H1 (cell line): ENCODE measurements at regions not wholly inside any gene's neighbourhood (a gene's known extent, or its start where the extent isn't known, plus 50 kb on each side); places are given as distances from the start of the nearest gene placed in this dataset.

ENCODE experiments used
- CTCF ChIA-PET: fragments of 300-600 bp; sonication (Branson Sonifier 250); formaldehyde crosslinking; loops from one replicate; lab custom pipeline; 2021; ENCODE audit not compliant: partially characterized antibody; lab: Charles Lee
- POLR2A ChIA-PET: fragments of 300-600 bp; sonication (Branson Sonifier 250); formaldehyde crosslinking; loops from one replicate; lab custom pipeline; 2021; ENCODE audit warnings: inconsistent platforms; ENCODE audit not compliant: partially characterized antibody; lab: Charles Lee
- DNase-seq, 2 experiments: peaks; one replicate each; pipeline versions ENCODE4 v3.0.0 to v3.0.0-alpha.2; 2010 to 2022; ENCODE audit warnings: low spot score in 2 of 2, low read depth in 1 of 2, mixed read lengths in 1 of 2
- FAIRE-seq: peaks from 2 replicates; lab custom pipeline; 2011; peaks lifted over from hg19 to GRCh38; lab: Jason Lieb, UNC
- H2AFZ ChIP-seq: 2 replicates; pipeline ENCODE4 v1.8.1; 2012; ENCODE audit warnings: low read length, inconsistent platforms
- H2AK5ac ChIP-seq: 2 replicates; pipeline ENCODE4 v1.6.1; 2013; ENCODE audit warnings: low read depth, low read length
- H2BK120ac ChIP-seq: replicated peaks from 2 replicates; pipeline ENCODE3; 2013; ENCODE audit warnings: low read depth, low read length, inconsistent platforms
- H2BK12ac ChIP-seq: 2 replicates; pipeline ENCODE4 v1.6.1; 2013; ENCODE audit warnings: low read depth, low read length
- H2BK15ac ChIP-seq: 2 replicates; pipeline ENCODE4 v1.6.1; 2013; ENCODE audit warnings: low read length
- H2BK20ac ChIP-seq: 2 replicates; pipeline ENCODE4 v1.6.1; 2013; ENCODE audit warnings: low read length
- H2BK5ac ChIP-seq: 2 replicates; pipeline ENCODE4 v1.6.1; 2013; ENCODE audit warnings: low read depth, low read length
- H3K14ac ChIP-seq: 2 replicates; pipeline ENCODE4 v1.6.1; 2013; ENCODE audit warnings: inconsistent platforms; ENCODE audit not compliant: insufficient read length
- H3K18ac ChIP-seq: 2 replicates; pipeline ENCODE4 v1.6.1; 2013; ENCODE audit warnings: low read length; ENCODE audit errors: extremely low read depth
- H3K23ac ChIP-seq: 2 replicates; pipeline ENCODE4 v1.6.1; 2013; ENCODE audit warnings: inconsistent platforms; ENCODE audit not compliant: insufficient read length
- H3K23me2 ChIP-seq: 2 replicates; pipeline ENCODE4 v1.6.1; 2013; ENCODE audit warnings: low read depth, low read length
- H3K27ac ChIP-seq: 2 replicates; pipeline ENCODE4 v1.6.1; 2011; ENCODE audit warnings: low read depth, low read length, inconsistent platforms
- H3K27me3 ChIP-seq, 4 experiments: replicated peaks in 1 of 4; 1 replicate in 1 of 4; 2 replicates in 3 of 4; pipeline versions ENCODE4 v1.6.1 to v1.8.1; 2011 to 2013; ENCODE audit warnings: low read length in 3 of 4, mild to moderate bottlenecking in 3 of 4, inconsistent platforms in 2 of 4, mixed read lengths in 2 of 4, moderate library complexity in 1 of 4; ENCODE audit not compliant: control insufficient read depth in 3 of 4, insufficient read depth in 3 of 4; ENCODE audit errors: extremely low read depth in 1 of 4
- H3K36me3 ChIP-seq, 4 experiments: 2 replicates each; pipeline versions ENCODE4 v1.6.1 to v1.8.1; 2011 to 2013; ENCODE audit warnings: mild to moderate bottlenecking in 4 of 4, low read length in 3 of 4, moderate library complexity in 2 of 4, control low read depth in 1 of 4, inconsistent platforms in 1 of 4; ENCODE audit not compliant: insufficient read depth in 4 of 4, control insufficient read depth in 2 of 4
- H3K4ac ChIP-seq: replicated peaks from 2 replicates; pipeline ENCODE3; 2013; ENCODE audit warnings: low read length, low read depth, mixed read lengths, inconsistent platforms; ENCODE audit not compliant: insufficient read length
- H3K4me1 ChIP-seq, 4 experiments: replicated peaks in 1 of 4; 1 replicate in 1 of 4; 2 replicates in 3 of 4; pipeline versions ENCODE4 v1.6.1 to v1.8.1; 2011 to 2013; ENCODE audit warnings: low read length in 3 of 4, inconsistent platforms in 2 of 4, mixed read lengths in 1 of 4; ENCODE audit not compliant: insufficient read depth in 4 of 4, control insufficient read depth in 3 of 4
- H3K4me2 ChIP-seq, 2 experiments: 2 replicates each; pipeline versions ENCODE4 v1.6.1 to v1.8.1; 2011 to 2013; ENCODE audit warnings: low read depth in 2 of 2, low read length in 2 of 2, control low read depth in 1 of 2, inconsistent platforms in 1 of 2, mild to moderate bottlenecking in 1 of 2; ENCODE audit not compliant: insufficient read depth in 1 of 2
- H3K4me3 ChIP-seq, 4 experiments: fragments of 200-600, 300-600 bp in 1 of 4; sonication (generic), shearing (Covaris generic), sonication (Bioruptor Twin) in 1 of 4; 2 replicates each; pipeline versions ENCODE4 v1.5.1 to v1.8.1; 2011 to 2016; ENCODE audit warnings: low read length in 4 of 4, low read depth in 3 of 4, control low read depth in 2 of 4, inconsistent platforms in 2 of 4, mild to moderate bottlenecking in 2 of 4, mixed read lengths in 1 of 4, moderate library complexity in 1 of 4; ENCODE audit not compliant: insufficient read depth in 2 of 4; ENCODE audit errors: extremely low read depth in 1 of 4
- H3K56ac ChIP-seq: replicated peaks from 2 replicates; pipeline ENCODE3; 2013; ENCODE audit warnings: low read depth, mild to moderate bottlenecking, mixed read lengths, low read length, inconsistent platforms; ENCODE audit not compliant: insufficient read length
- H3K79me1 ChIP-seq: 2 replicates; pipeline ENCODE4 v1.6.1; 2013; ENCODE audit warnings: low read depth, low read length, control low read depth
- H3K79me2 ChIP-seq, 2 experiments: 2 replicates each; pipeline versions ENCODE4 v1.6.1 to v1.8.1; 2012 to 2013; ENCODE audit warnings: low read length in 2 of 2, mild to moderate bottlenecking in 2 of 2, inconsistent platforms in 1 of 2; ENCODE audit not compliant: insufficient read depth in 2 of 2, control insufficient read depth in 1 of 2
- H3K9ac ChIP-seq, 4 experiments: replicated peaks in 1 of 4; 1 replicate in 1 of 4; 2 replicates in 3 of 4; pipeline versions ENCODE4 v1.6.1 to v1.8.1; 2011 to 2013; ENCODE audit warnings: low read depth in 3 of 4, low read length in 3 of 4, control low read depth in 2 of 4, mild to moderate bottlenecking in 2 of 4, moderate library complexity in 2 of 4, inconsistent platforms in 1 of 4; ENCODE audit errors: extremely low read depth in 1 of 4
- H3K9me3 ChIP-seq, 2 experiments: 2 replicates each; pipeline versions ENCODE4 v1.6.1 to v1.8.1; 2012 to 2013; ENCODE audit warnings: mild to moderate bottlenecking in 2 of 2, moderate library complexity in 2 of 2, control low read depth in 1 of 2, inconsistent platforms in 1 of 2, low read depth in 1 of 2, low read length in 1 of 2, mixed read lengths in 1 of 2; ENCODE audit not compliant: insufficient read depth in 2 of 2
- H4K20me1 ChIP-seq, 2 experiments: replicated peaks in 1 of 2; 2 replicates each; pipeline versions ENCODE3 to v1.8.1; 2011 to 2013; ENCODE audit warnings: inconsistent platforms in 2 of 2, low read length in 2 of 2, mild to moderate bottlenecking in 1 of 2; ENCODE audit not compliant: insufficient read depth in 2 of 2, control insufficient read depth in 1 of 2
- H4K5ac ChIP-seq: 2 replicates; pipeline ENCODE4 v1.6.1; 2013; ENCODE audit warnings: low read length, low read depth, mixed read lengths, inconsistent platforms; ENCODE audit not compliant: insufficient read length
- H4K8ac ChIP-seq: 2 replicates; pipeline ENCODE4 v1.8.0; 2013; ENCODE audit warnings: mild to moderate bottlenecking, moderate library complexity, low read length, inconsistent platforms; ENCODE audit not compliant: insufficient read depth; ENCODE audit errors: extremely low read depth
- H4K91ac ChIP-seq: replicated peaks from 2 replicates; pipeline ENCODE3; 2013; ENCODE audit warnings: low read length, mixed read lengths, inconsistent platforms; ENCODE audit not compliant: insufficient read length
- EZH2 ChIP-seq: fragments of 200-600 bp; sonication (generic); IDR thresholded peaks from 2 replicates; pipeline ENCODE4 v1.7.1; 2012; ENCODE audit warnings: low read depth, mild to moderate bottlenecking, moderate library complexity, low read length, inconsistent platforms; ENCODE audit not compliant: severe bottlenecking
- KDM1A ChIP-seq: fragments of 200-600, 300-600 bp; sonication (generic); IDR thresholded peaks from 2 replicates; pipeline ENCODE4 v1.7.1; 2016; ENCODE audit warnings: mild to moderate bottlenecking, low read length, borderline replicate concordance
- MAX ChIP-seq: IDR thresholded peaks from 2 replicates; pipeline ENCODE4 v1.6.1; 2012; ENCODE audit warnings: inconsistent platforms
- SP4 ChIP-seq: IDR thresholded peaks from 2 replicates; pipeline ENCODE4 v1.6.1; 2012; ENCODE audit warnings: low read length, inconsistent platforms
- TAF7 ChIP-seq: optimal IDR thresholded peaks from 2 replicates; pipeline ENCODE3; 2011; ENCODE audit warnings: low read depth, mild to moderate bottlenecking, inconsistent platforms, low read length, moderate library complexity, borderline replicate concordance
- ZNF274 ChIP-seq: IDR thresholded peaks from 2 replicates; pipeline ENCODE4 v1.7.0; 2012; ENCODE audit warnings: low read length, borderline replicate concordance; ENCODE audit errors: extremely low read depth
- WGBS, 2 experiments: shearing (Covaris generic) in 1 of 2; methylation state at CpG; one replicate each; pipeline versions ENCODE4 v1.1.6 to v1.1.7; 2013 to 2015; ENCODE audit warnings: low lambda C conversion rate in 2 of 2, mixed read lengths in 2 of 2, inconsistent platforms in 1 of 2, low coverage in 1 of 2, missing lambda C conversion rate in 1 of 2; ENCODE audit not compliant: insufficient replicate concordance in 2 of 2, insufficient coverage in 1 of 2, insufficient read length in 1 of 2; ENCODE audit errors: extremely low coverage in 1 of 2, missing lambda C conversion rate in 1 of 2; 5-methylcytosine and 5-hydroxymethylcytosine counted together

- ChIA-PET POLR2A (no interaction called here), CTCF (interaction anchor here (0.6 to 2.1 kb wide), 2 partner anchors 10 to 47 kb away, joined by 3 to 7 read pairs; no protein-coding TSS in a partner anchor)
- no peak overlapping the region for H3K4me2 ChIP-seq
- no peaks in the 10 kb centered on the region for H3K79me2 ChIP-seq
- H2BK120ac ChIP-seq, result no peak overlapping the region
- H3K4ac ChIP-seq, result no peak overlapping the region
- H4K91ac ChIP-seq, result no peak overlapping the region
- H3K23ac ChIP-seq, result no peak overlapping the region
- H3K18ac ChIP-seq, result no peak overlapping the region
- H3K27me3 ChIP-seq, result no peaks in the 10 kb centered on the region
- no peak overlapping the region for H2BK15ac ChIP-seq
- H2AK5ac ChIP-seq, result no peak overlapping the region
- H3K27ac ChIP-seq, result no peak overlapping the region
- no peak for DNase-seq
- H3K23me2 ChIP-seq, result no peaks in the 10 kb centered on the region
- H3K36me3 ChIP-seq, result no peaks in the 10 kb centered on the region
- no peak for FAIRE-seq
- H3K14ac ChIP-seq, result no peak overlapping the region
- no peak overlapping the region for H3K56ac ChIP-seq
- H3K79me1 ChIP-seq, result no peaks in the 10 kb centered on the region
- H2BK5ac ChIP-seq, result no peak overlapping the region
- H3K9me3 ChIP-seq, result peaks cover 4 to 5% of the 10 kb centered on the region in 2 experiments; a peak in 1 of 4 replicates
- H3K9ac ChIP-seq, result no peak overlapping the region
- 91% methylated on average over 3 of the region's 3 CpGs; no CpG with 5 or more reads in 1 of the 2 experiments for WGBS, 2 experiments
- no peaks in the 10 kb centered on the region for H4K20me1 ChIP-seq
- no peak overlapping the region for H3K4me3 ChIP-seq
- H2AFZ ChIP-seq, result no peak overlapping the region
- no peak overlapping the region for H2BK20ac ChIP-seq
- no peak overlapping the region for H4K5ac ChIP-seq
- no peak overlapping the region for H2BK12ac ChIP-seq
- no peaks in the 10 kb centered on the region for H3K4me1 ChIP-seq
- no peak overlapping the region for H4K8ac ChIP-seq
- TF ChIP-seq MAX, result no peak
- no peak for TF ChIP-seq EZH2
- TF ChIP-seq SP4, result no peak
- TF ChIP-seq ZNF274, result no peak
- TF ChIP-seq KDM1A, result no peak
- no peak for TF ChIP-seq TAF7
Observed at GRCh38 chr1:90092441-90092840, 97.5 kb downstream of the ZNF326 start.
